ENCODE measurements at regions not wholly inside any gene's neighbourhood (a gene's known extent, or its start where the extent isn't known, plus 50 kb on each side); places are given as distances from the start of the nearest gene placed in this dataset.

DNA sequence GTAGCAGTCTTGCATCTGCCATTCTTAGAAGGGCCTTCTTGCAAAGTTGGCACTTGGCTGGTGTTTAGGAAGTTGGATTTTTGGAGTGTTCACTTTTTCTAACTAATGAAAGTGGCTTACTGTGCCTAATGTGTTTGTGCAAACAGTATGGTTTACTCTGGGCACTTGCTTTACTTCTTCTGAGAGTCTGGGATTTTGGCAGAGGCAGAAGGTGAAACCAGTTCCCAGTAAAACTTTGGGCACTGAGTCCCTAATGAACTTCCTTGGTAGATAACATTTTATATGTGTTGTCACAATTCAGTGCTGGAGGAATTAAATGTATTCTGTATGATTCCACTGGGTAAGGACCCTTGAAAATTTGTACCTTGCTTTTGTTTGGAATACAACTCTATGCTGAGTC, 155.7 kb downstream of the FAM170A start:
- H3K4me3 ChIP-seq: no peak overlapping the region
- no peaks in the 10 kb centered on the region for H3K36me3 ChIP-seq
- DNase-seq: no peak
- H3K4me1 ChIP-seq (ENCODE audit: insufficient read depth): no peaks in the 10 kb centered on the region
- H3K27me3 ChIP-seq: no peaks in the 10 kb centered on the region
- TF ChIP-seq EP300 (IDR thresholded peaks at IDR 0.05) (no peak), POLR2A (IDR thresholded peaks at IDR 0.05) (no peak)
- TF ChIP-seq, protein P1, sequence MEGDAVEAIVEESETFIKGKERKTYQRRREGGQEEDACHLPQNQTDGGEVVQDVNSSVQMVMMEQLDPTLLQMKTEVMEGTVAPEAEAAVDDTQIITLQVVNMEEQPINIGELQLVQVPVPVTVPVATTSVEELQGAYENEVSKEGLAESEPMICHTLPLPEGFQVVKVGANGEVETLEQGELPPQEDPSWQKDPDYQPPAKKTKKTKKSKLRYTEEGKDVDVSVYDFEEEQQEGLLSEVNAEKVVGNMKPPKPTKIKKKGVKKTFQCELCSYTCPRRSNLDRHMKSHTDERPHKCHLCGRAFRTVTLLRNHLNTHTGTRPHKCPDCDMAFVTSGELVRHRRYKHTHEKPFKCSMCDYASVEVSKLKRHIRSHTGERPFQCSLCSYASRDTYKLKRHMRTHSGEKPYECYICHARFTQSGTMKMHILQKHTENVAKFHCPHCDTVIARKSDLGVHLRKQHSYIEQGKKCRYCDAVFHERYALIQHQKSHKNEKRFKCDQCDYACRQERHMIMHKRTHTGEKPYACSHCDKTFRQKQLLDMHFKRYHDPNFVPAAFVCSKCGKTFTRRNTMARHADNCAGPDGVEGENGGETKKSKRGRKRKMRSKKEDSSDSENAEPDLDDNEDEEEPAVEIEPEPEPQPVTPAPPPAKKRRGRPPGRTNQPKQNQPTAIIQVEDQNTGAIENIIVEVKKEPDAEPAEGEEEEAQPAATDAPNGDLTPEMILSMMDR (IDR thresholded peaks at IDR 0.05): no peak
- intact Hi-C loops (cut with DNase I): no loop called here
- H3K27ac ChIP-seq: no peak overlapping the region
- H3K9me3 ChIP-seq: no peaks in the 10 kb centered on the region

- 42 to 46% (median 44%) methylated on average over 2 of the region's 2 CpGs for WGBS, 3 donors
- TF ChIP-seq, protein P1 (IDR thresholded peaks at IDR 0.05): no peak
- TF ChIP-seq EP300 (IDR thresholded peaks at IDR 0.05) (no peak), POLR2A (IDR thresholded peaks at IDR 0.05) (no peak)
- Histone ChIP-seq H3K4me3 (no peak overlapping the region), H3K4me1 (ENCODE audit: insufficient read depth) (no peaks in the 10 kb centered on the region), H3K36me3 (no peaks in the 10 kb centered on the region), H3K27me3 (no peaks in the 10 kb centered on the region), H3K9me3 (no peaks in the 10 kb centered on the region), H3K27ac (no peak overlapping the region)
- no peak for DNase-seq
- intact Hi-C loops (cut with DNase I): no loop called here
These were observed 160.2 kb downstream of the FAM170A start for GRCh38 chr5:119789406-119790117.

GRCh38 chr5:119792161-119792799, 162.9 kb downstream of the FAM170A start:
- no peak overlapping the region for H3K27ac ChIP-seq
- no peaks in the 10 kb centered on the region for H3K9me3 ChIP-seq
- no peaks in the 10 kb centered on the region for H3K36me3 ChIP-seq
- intact Hi-C loops (cut with DNase I): no loop called here
- TF ChIP-seq, protein P1 (IDR thresholded peaks at IDR 0.05): no peak
- no peak for TF ChIP-seq POLR2A (IDR thresholded peaks at IDR 0.05)
- TF ChIP-seq EP300 (IDR thresholded peaks at IDR 0.05): no peak
- no peak for DNase-seq
- 18 to 23% (median 18%) methylated on average over 5 of the region's 5 CpGs for WGBS, 3 donors
- H3K27me3 ChIP-seq: no peaks in the 10 kb centered on the region
- H3K4me1 ChIP-seq (ENCODE audit: insufficient read depth): no peaks in the 10 kb centered on the region
- no peak overlapping the region for H3K4me3 ChIP-seq

DNA sequence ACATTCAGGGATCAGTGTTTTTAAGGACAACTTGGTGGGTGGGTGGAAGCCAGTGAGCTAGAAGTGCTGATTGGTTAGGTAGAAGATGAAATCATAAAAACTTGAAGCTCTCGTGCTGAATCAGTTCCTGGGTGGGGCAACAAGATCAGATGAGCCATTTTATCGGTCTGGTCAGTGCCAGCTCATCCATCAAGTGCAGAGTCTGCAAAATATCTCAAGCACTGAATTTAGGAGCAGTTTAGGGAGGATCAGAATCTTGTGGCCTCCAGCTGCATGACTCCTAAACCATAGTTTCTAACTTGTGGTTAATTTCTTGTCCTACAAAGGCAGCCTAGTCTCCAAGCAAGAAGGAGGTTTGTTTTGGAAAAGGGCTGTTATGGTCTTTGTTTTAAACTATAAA, 166.4 kb downstream of the FAM170A start:
- Histone ChIP-seq H3K27ac (no peak overlapping the region), H3K9me3 (no peaks in the 10 kb centered on the region), H3K4me1 (ENCODE audit: insufficient read depth) (no peaks in the 10 kb centered on the region), H3K4me3 (no peak overlapping the region), H3K36me3 (no peaks in the 10 kb centered on the region), H3K27me3 (no peaks in the 10 kb centered on the region)
- TF ChIP-seq POLR2A (IDR thresholded peaks at IDR 0.05) (no peak), EP300 (IDR thresholded peaks at IDR 0.05) (no peak)
- TF ChIP-seq, protein P1 (IDR thresholded peaks at IDR 0.05): no peak
- no peak for DNase-seq
- intact Hi-C loops (cut with DNase I): no loop called here
- 12 to 27% (median 12%) methylated on average over 2 of the region's 2 CpGs for WGBS, 3 donors
